K562 (cell line): ENCODE measurements at regions not wholly inside any gene's neighbourhood (a gene's known extent, or its start where the extent isn't known, plus 50 kb on each side); places are given as distances from the start of the nearest gene placed in this dataset.

Experiments
- CXXC5 ChIP-seq: fragments of 250-450 bp; sonication (Bioruptor Pico); IDR thresholded peaks from 2 replicates; pipeline ENCODE4 v1.8.0; 2022; ENCODE audit warnings: inconsistent platforms, mild to moderate bottlenecking, moderate library complexity
- MAZ ChIP-seq, 2 experiments: fragments of 450-650 bp in 1 of 2; sonication (generic) in 1 of 2; formaldehyde crosslinking; IDR thresholded peaks in 1 of 2; conservative IDR thresholded peaks in 1 of 2; 2 replicates each; pipeline versions ENCODE4 v1.4.0 to v1.5.0; 2020; ENCODE audit warnings: mild to moderate bottlenecking in 1 of 2, missing genetic modification reagents in 1 of 2
- NR3C1 ChIP-seq: sonication (generic); formaldehyde crosslinking; IDR thresholded peaks from 2 replicates; pipeline ENCODE4 v1.8.1; 2022; ENCODE audit warnings: missing genetic modification reagents
- THRB ChIP-seq: fragments of 450-650 bp; formaldehyde crosslinking; conservative IDR thresholded peaks from 2 replicates; pipeline ENCODE4 v1.4.0; 2022; ENCODE audit warnings: mild to moderate bottlenecking, missing genetic modification characterization
- TF ChIP-seq, protein P1 (sequence below): sonication (generic); formaldehyde crosslinking; IDR thresholded peaks from 2 replicates; pipeline ENCODE4 v1.8.1; 2023; ENCODE audit warnings: mild to moderate bottlenecking, missing genetic modification reagents

DNA sequence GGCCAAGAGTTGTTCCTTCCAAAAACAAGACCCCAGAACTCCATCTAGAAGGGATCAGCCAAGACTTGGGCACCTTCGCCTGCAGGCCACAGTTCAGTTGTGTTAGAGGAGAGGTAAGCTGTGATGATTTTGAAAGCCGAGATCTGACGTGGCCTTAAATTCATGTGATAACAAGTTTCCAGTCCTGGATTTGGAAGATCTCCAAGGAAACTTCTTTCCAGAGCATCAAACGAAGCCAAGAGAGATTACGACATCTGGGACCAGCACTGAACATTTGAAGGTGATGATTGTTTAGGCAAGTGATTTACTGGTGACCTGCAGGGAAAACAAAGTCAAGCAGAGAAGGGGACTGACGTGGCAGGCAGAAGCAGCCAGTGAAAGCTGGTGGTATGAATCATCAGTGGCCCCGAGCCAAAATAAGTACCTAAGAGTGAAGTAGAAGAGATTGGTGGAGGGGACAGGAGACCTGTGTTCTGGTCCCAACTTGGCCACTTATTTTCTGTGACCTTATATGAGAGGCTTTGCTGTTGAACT, 339.0 kb upstream of the PROK2 start:
- TF ChIP-seq CXXC5 (CRISPR knock-in tag), result no peak
- TF ChIP-seq THRB, result no peak
- TF ChIP-seq, protein P1, sequence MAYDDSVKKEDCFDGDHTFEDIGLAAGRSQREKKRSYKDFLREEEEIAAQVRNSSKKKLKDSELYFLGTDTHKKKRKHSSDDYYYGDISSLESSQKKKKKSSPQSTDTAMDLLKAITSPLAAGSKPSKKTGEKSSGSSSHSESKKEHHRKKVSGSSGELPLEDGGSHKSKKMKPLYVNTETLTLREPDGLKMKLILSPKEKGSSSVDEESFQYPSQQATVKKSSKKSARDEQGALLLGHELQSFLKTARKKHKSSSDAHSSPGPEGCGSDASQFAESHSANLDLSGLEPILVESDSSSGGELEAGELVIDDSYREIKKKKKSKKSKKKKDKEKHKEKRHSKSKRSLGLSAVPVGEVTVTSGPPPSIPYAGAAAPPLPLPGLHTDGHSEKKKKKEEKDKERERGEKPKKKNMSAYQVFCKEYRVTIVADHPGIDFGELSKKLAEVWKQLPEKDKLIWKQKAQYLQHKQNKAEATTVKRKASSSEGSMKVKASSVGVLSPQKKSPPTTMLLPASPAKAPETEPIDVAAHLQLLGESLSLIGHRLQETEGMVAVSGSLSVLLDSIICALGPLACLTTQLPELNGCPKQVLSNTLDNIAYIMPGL (CRISPR knock-in tag), result no peak
- TF ChIP-seq MAZ (CRISPR knock-in tag; conservative IDR thresholded peaks at IDR 0.05 in 1 of 2, IDR thresholded peaks at IDR 0.05 in 1 of 2), result no peak
- TF ChIP-seq NR3C1 (CRISPR knock-in tag), result no peak
